ENCODE measurements at regions not wholly inside any gene's neighbourhood (a gene's known extent, or its start where the extent isn't known, plus 50 kb on each side); places are given as distances from the start of the nearest gene placed in this dataset.

GRCh38 chr5:88377705-88378656 lies 109.3 kb upstream of the TMEM161B start:
- Histone ChIP-seq H3K9me3 (peaks cover 0 to 3% of the 10 kb centered on the region in 2 donors), H3K36me3 (no peaks in the 10 kb centered on the region), H3K4me1 (no peaks in the 10 kb centered on the region), H3K27ac (no peak overlapping the region), H3K4me3 (no peak overlapping the region), H3K27me3 (no peaks in the 10 kb centered on the region)
- no peak for TF ChIP-seq POLR2AphosphoS5 (IDR thresholded peaks at IDR 0.05)
- no peak for TF ChIP-seq POLR2A (IDR thresholded peaks at IDR 0.05)
- no peak for TF ChIP-seq CTCF (IDR thresholded peaks at IDR 0.05)
- DNase-seq (ENCODE audit: low spot score in 2 of 2) = no peak
- intact Hi-C loops (cut with DNase I; ENCODE audit: low total_unique reads) = no loop called here

GRCh38 chr5:88377240-88377639 lies 108.6 kb upstream of the TMEM161B start:
- Histone ChIP-seq H3K27ac (no peak overlapping the region), H3K36me3 (no peaks in the 10 kb centered on the region), H3K9me3 (peaks cover 0 to 6% of the 10 kb centered on the region in 2 donors), H3K27me3 (no peaks in the 10 kb centered on the region), H3K4me1 (no peaks in the 10 kb centered on the region), H3K4me3 (no peak overlapping the region)
- intact Hi-C loops (cut with DNase I; ENCODE audit: low total_unique reads) = no loop called here
- TF ChIP-seq POLR2AphosphoS5 (IDR thresholded peaks at IDR 0.05) (no peak), POLR2A (IDR thresholded peaks at IDR 0.05) (no peak), CTCF (IDR thresholded peaks at IDR 0.05) (no peak)
- DNase-seq (ENCODE audit: low spot score in 2 of 2) = no peak

- TF ChIP-seq POLR2AphosphoS5 (IDR thresholded peaks at IDR 0.05) = no peak
- TF ChIP-seq POLR2A (IDR thresholded peaks at IDR 0.05) = no peak
- no peak for TF ChIP-seq CTCF (IDR thresholded peaks at IDR 0.05)
- H3K27me3 ChIP-seq = no peaks in the 10 kb centered on the region
- DNase-seq (ENCODE audit: low spot score in 2 of 2) = no peak
- H3K27ac ChIP-seq = no peak overlapping the region
- H3K9me3 ChIP-seq = peaks cover 0 to 6% of the 10 kb centered on the region in 2 donors
- intact Hi-C loops (cut with DNase I; ENCODE audit: low total_unique reads) = no loop called here
- no peaks in the 10 kb centered on the region for H3K36me3 ChIP-seq
- H3K4me3 ChIP-seq = no peak overlapping the region
- no peaks in the 10 kb centered on the region for H3K4me1 ChIP-seq
Observed at GRCh38 chr5:88376728-88377127, 108.1 kb upstream of the TMEM161B start.

- H3K36me3 ChIP-seq = no peaks in the 10 kb centered on the region
- H3K27ac ChIP-seq = no peak overlapping the region
- no peak for DNase-seq (ENCODE audit: low spot score in 2 of 2)
- H3K4me3 ChIP-seq = no peak overlapping the region
- H3K27me3 ChIP-seq = no peaks in the 10 kb centered on the region
- no peak for TF ChIP-seq POLR2AphosphoS5 (IDR thresholded peaks at IDR 0.05)
- no peak for TF ChIP-seq CTCF (IDR thresholded peaks at IDR 0.05)
- no peak for TF ChIP-seq POLR2A (IDR thresholded peaks at IDR 0.05)
- H3K4me1 ChIP-seq = no peaks in the 10 kb centered on the region
- intact Hi-C loops (cut with DNase I; ENCODE audit: low total_unique reads) = no loop called here
- peaks cover 0 to 6% of the 10 kb centered on the region in 2 donors for H3K9me3 ChIP-seq
Observed at GRCh38 chr5:88374391-88374790, 105.7 kb upstream of the TMEM161B start.

- TF ChIP-seq CTCF (IDR thresholded peaks at IDR 0.05) (no peak), POLR2AphosphoS5 (IDR thresholded peaks at IDR 0.05) (no peak), POLR2A (IDR thresholded peaks at IDR 0.05) (no peak)
- intact Hi-C loops (cut with DNase I; ENCODE audit: low total_unique reads) = no loop called here
- no peaks in the 10 kb centered on the region for H3K4me1 ChIP-seq
- H3K27ac ChIP-seq = no peak overlapping the region
- no peak for DNase-seq (ENCODE audit: low spot score in 2 of 2)
- no peaks in the 10 kb centered on the region for H3K27me3 ChIP-seq
- no peak overlapping the region for H3K4me3 ChIP-seq
- no peaks in the 10 kb centered on the region for H3K36me3 ChIP-seq
- peaks cover 0 to 6% of the 10 kb centered on the region in 2 donors for H3K9me3 ChIP-seq
Observed at GRCh38 chr5:88370824-88371223, 102.2 kb upstream of the TMEM161B start.

Measured in breast epithelium (tissue), 4 donors.